HL-60 (cell line): ENCODE measurements at regions not wholly inside any gene's neighbourhood (a gene's known extent, or its start where the extent isn't known, plus 50 kb on each side); places are given as distances from the start of the nearest gene placed in this dataset.

ENCODE experiments used
- DNase-seq, 2 experiments: peaks; one replicate each; pipeline ENCODE4 v3.0.0-alpha.2; 2010 to 2020; ENCODE audit warnings: low read depth in 1 of 2, low spot score in 1 of 2
- H3K27ac ChIP-seq: fragments of 250-450 bp; sonication (Bioruptor Pico); replicated peaks from 2 replicates; pipeline ENCODE4 v1.5.1; 2020; ENCODE audit warnings: mild to moderate bottlenecking, moderate library complexity
- H3K27me3 ChIP-seq: fragments of 250-450 bp; sonication (Bioruptor Pico); 2 replicates; pipeline ENCODE4 v1.5.1; 2021; ENCODE audit warnings: mild to moderate bottlenecking, moderate library complexity; ENCODE audit not compliant: insufficient read depth, poor library complexity, severe bottlenecking
- H3K4me3 ChIP-seq: replicated peaks from 2 replicates; pipeline ENCODE4 v1.5.1; 2011; ENCODE audit warnings: mild to moderate bottlenecking, control low read depth, low read length; ENCODE audit not compliant: insufficient read depth
- CTCF ChIP-seq: IDR thresholded peaks from one replicate; pipeline ENCODE4 v1.5.1; 2011; ENCODE audit warnings: low read length, control low read depth, inconsistent platforms; ENCODE audit not compliant: insufficient read depth
- GABPA ChIP-seq: IDR thresholded peaks from 2 replicates; pipeline ENCODE4 v1.6.1; 2012; ENCODE audit warnings: low read depth
- POLR2AphosphoS5 ChIP-seq: IDR thresholded peaks from 2 replicates; pipeline ENCODE4 v1.6.1; 2012; ENCODE audit warnings: low read depth
- REST ChIP-seq: IDR thresholded peaks from 2 replicates; pipeline ENCODE4 v1.6.1; 2012; ENCODE audit warnings: low read depth; ENCODE audit not compliant: insufficient replicate concordance
- SPI1 ChIP-seq: IDR thresholded peaks from 2 replicates; pipeline ENCODE4 v1.6.1; 2012; ENCODE audit warnings: low read depth, mild to moderate bottlenecking, borderline replicate concordance

- no peak for DNase-seq
- TF ChIP-seq POLR2AphosphoS5, result no peak
- no peak for TF ChIP-seq GABPA
- no peak for TF ChIP-seq CTCF
- no peak for TF ChIP-seq REST
- no peak for TF ChIP-seq SPI1
- Histone ChIP-seq H3K27ac (no peak overlapping the region), H3K4me3 (no peak overlapping the region), H3K27me3 (no peaks in the 10 kb centered on the region)
Measured at GRCh38 chr11:70883973-70884623, 368.3 kb downstream of the SHANK2 start.

GRCh38 chr11:70885281-70886231 is 366.8 kb downstream of the SHANK2 start:
- DNase-seq, result no peak
- no peak overlapping the region for H3K27ac ChIP-seq

More at GRCh38 chr11:70885281-70886231, 366.8 kb downstream of the SHANK2 start:
- Histone ChIP-seq H3K27me3 (no peaks in the 10 kb centered on the region), H3K4me3 (no peak overlapping the region)
- TF ChIP-seq REST (no peak), CTCF (no peak)
